Left renal pelvis (tissue), 4 donors: ENCODE measurements at regions not wholly inside any gene's neighbourhood (a gene's known extent, or its start where the extent isn't known, plus 50 kb on each side); places are given as distances from the start of the nearest gene placed in this dataset.

Experiments used
- DNase-seq, 4 donors: peaks; one replicate each; pipeline ENCODE4 v3.0.0-alpha.2; 2013; ENCODE audit warnings: low read depth in 4 of 4, low spot score in 3 of 4

DNA sequence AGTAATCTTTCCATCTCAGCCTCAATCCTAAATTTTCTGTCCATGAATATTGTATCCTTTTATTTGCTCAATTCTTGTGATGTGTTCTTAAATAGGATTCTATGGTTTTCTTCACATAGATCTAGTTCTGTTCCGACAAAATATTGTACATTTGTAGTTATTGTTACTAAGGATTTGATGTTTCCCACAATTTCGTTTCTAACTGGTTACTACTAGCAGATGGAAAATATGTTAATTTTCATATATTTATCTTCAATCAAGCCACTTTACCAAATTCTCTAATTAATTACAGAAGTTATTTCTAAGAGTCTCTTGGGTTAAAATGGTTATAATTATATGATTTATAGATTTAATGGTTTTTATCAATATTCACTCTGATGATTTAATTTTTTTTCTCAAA, 60.3 kb downstream of the SEC61B start:
- DNase-seq = no peak

GRCh38 chr9:99285965-99286364, 63.9 kb downstream of the SEC61B start:
- no peak for DNase-seq

DNA sequence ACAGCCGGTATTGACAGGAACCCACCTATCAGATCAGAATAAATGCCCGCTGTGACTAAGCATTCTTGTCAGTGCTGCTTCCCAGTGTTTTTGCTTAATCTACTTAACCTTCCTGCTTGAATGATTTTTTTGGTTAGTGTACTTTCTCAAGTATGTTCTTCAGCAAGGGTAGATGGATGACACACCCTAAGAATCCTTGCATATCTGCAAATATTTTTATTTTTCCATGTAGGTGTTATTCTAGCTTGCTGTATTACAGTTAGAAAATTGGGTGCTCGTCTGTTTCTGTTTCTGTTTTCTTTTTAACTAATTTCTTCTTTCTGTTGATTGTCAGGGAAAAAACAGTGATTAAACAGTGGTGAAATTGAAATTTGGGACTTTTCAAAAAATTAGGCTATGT, 64.5 kb downstream of the SEC61B start:
- DNase-seq = no peak

DNA sequence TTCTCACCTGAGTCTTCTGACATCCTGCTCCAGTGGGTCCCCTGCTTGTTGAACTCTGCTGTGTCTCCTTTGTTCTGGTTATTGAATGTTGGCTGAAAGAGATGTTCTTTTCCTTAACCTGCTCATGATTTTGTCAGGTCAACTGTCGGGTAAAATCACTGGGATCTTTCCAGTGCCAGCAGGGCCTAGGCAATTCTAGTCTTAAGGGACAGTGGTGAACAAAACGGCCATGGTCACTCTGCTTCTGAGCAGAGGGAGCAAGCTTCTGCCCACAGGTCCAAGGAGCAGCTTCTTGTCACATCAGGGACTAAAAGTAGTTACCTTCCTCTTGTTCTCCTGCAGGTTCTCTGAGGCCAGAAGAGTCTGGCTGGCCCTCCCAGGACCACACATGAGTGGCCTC, 65.6 kb downstream of the SEC61B start:
- no peak for DNase-seq

- no peak for DNase-seq
Measured at GRCh38 chr9:99288830-99289229, 66.7 kb downstream of the SEC61B start.

- no peak for DNase-seq
Measured at GRCh38 chr9:99294850-99295461, 72.9 kb downstream of the SEC61B start.

DNA sequence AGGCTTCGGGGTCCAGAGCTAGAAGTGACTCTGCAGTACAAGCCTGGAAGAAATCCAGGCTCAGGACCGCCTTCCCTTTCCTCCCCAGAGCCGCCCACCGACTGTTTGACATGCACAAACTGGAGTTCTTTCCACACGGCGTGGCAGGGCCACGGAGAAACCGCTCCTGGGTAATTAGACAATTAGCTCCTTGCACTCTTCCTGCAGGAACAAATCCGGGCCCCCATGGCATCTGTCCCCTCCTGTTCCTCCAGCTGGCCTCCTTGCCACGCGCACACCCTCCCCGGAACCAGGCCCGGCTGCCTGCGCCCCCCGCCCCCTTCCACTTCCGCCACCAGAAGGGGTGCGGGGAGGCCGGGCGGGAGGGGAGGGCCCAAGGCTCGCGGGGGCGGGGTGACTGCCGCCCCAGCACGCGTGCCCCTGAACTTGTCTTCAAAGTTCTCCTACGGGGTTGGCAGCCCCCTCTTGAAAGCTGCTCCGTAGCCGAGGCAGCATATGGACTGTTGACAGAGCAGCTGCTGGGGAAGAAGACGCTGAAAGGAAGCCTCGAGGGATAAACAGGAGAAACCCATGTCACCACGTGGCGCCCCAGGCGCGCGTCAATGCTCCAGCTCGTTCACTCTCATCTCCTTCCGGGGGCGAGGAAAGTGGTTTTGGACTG, 74.3 kb downstream of the SEC61B start:
- peak; percentile 12 to 31 (median 22) for DNase-seq

DNA sequence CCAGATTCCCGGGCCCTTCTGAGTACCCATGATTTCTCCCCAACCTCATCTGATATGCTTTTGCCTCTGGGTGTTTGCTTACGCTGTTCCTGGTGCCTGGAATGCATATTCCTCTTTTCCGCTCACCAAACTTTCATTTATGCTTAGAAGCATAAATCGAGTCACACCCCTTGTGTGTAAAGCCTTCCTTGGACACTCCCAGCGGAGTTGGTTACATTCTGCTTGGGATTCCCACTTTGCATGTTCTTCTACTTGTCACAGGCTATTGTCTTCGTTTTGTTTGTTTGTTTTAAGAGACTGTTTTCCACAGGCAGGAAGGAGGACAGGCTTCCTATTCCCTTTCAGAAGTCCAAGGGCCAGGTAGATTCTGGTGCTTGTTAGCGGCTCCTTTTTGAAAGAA, 76.5 kb downstream of the SEC61B start:
- no peak for DNase-seq

GRCh38 chr9:99299211-99300102, 77.4 kb downstream of the SEC61B start:
- DNase-seq = no peak

DNA sequence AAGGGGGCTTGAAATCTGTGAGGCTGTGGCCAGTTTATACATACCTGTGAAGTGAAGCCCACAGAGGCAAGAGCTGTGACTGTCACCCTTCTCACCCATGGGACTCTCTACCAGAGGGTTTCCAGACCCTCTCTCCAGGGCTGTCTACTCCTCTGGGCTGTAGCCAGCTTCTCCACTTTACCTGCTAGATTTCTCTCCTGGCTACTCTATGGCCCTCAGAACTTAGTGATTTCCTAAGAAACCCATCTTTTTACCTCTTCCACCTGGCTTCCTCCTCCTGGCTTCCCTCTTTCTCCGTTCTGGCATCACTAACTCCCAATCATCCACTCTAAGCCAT, 78.0 kb downstream of the SEC61B start:
- DNase-seq = no peak

DNA sequence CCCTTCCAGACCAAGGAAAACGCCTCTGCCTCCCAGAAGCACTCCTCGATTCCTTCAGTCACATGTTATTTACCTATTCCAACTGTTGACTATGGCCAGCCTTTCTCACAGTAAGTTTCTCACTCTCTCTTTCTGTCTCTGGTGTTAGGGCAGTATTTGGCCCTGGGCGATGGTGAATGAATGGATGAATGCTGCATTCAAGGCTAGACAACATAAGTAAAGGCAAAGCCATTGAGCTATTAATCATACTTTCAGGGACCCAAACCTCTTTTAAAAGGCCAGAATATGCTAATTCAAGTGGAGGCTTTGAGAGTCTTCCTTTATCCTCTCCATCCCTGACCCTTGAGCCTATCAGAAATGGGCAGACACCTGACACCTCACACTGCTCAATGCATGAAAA, 78.5 kb downstream of the SEC61B start:
- no peak for DNase-seq

DNA sequence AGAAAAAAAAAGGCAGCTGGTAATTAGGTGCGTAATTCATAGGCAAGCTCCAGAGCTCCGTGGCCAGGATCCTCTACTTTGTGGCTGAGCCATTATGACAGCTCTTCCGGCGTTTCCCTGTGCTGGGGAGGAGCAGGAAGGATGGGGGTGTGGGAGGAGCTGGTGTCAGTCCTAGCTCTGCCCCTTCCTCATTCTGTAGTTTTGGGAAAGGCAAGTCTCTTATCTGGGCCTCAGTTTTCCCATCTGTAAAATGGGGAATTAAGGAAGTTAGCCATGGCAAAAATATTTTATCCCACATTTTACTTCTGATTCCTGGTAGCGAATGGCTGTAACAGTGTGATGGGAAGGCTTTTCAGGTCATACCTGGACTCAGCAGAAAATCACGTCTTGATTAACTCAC, 81.1 kb downstream of the SEC61B start:
- no peak for DNase-seq

GRCh38 chr9:99305124-99305523, 83.0 kb downstream of the SEC61B start:
- no peak for DNase-seq

GRCh38 chr9:99305820-99306811, 84.0 kb downstream of the SEC61B start:
- no peak for DNase-seq

DNA sequence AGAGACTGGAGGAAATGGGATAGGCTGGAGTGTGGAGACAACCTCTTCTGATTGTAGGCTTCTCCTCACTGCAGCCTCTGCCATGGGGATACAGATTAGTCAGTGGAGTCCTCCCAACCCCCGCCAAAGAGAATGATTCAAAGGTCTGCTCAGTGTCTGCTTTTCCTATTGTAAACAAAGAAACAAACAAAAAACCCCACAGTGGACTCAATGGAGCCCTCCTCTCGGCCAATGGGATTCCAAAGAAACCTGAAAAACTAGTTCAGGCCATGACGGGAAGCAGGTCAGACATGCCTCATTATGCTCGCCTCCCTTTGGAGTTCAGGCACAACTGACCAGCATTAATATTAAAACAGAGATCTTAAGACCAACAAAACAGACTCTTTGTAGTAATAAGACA, 85.8 kb downstream of the SEC61B start:
- DNase-seq = peak in 2 of 4 donors; percentile 25 to 26

GRCh38 chr9:99309141-99309939, 87.3 kb downstream of the SEC61B start:
- no peak for DNase-seq

DNA sequence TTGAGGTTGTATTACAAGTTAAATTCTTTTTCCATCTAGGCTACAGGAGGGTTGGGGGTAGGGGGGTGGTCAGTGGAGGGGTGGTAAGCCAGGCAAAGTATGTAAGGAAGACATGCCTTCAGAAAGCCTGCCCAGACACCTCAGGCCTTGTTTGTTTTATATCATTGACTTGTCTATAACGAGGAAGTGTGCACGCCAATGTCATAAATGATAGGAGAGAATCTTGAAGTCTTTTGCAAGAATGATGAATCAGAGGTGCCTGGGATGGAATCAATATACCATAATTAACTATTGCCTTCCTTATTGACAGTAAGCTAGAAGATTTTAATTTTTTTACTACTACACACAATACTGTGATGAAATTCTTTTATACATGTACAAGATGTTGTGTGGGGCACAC, 90.7 kb downstream of the SEC61B start:
- no peak for DNase-seq

GRCh38 chr9:99319048-99319447, 97.0 kb downstream of the SEC61B start:
- DNase-seq = no peak

DNA sequence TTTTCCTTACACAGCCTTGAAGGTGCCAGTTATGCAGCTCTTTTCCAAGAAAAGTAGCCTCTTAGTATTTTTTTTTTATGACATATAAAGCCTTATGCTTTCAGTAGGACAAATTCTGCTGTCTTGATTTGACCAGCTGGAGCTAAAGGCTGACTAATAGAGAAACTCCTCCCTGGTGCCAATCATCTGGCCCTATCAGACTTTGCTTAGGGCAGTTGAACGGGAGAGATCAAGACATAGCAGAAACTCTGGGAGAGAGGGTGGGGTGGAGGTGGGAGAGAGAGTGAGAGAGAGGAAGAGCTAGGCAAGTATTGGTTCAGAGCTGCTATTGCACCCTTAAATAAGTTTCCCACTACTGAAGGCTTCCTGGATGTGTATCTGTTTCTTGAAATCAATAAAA, 100.2 kb downstream of the SEC61B start:
- DNase-seq = no peak
